ENCODE measurements at regions not wholly inside any gene's neighbourhood (a gene's known extent, or its start where the extent isn't known, plus 50 kb on each side); places are given as distances from the start of the nearest gene placed in this dataset.

DNA sequence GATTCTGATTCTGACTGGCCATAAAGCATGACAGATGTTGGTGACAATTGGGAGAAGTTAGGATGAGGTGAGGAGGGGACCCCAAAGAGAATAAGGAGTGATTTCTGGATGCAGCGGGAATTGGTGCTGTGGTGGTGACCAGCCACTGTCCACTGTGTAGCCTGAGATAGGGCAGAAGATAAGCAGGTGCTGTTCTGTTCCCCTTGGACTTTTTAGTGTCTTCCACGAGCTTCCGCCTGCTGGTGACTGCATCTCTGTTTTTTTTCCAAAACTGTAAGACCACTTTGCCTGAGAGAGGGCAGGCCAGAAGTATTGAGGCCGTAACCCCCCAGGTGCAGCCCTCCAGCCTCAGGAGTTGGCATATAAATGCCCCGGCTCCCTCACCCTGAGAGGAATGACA, 161.2 kb upstream of the MYL2 start:
- Histone ChIP-seq H2AFZ (no peak overlapping the region), H3K27ac (no peak overlapping the region), H3K79me2 (no peaks in the 10 kb centered on the region), H3K4me1 (no peaks in the 10 kb centered on the region), H3K9me3 (ENCODE audit: control insufficient read depth, low read length) (no peaks in the 10 kb centered on the region), H3K27me3 (ENCODE audit: control insufficient read depth, insufficient read depth, low read length) (no peaks in the 10 kb centered on the region), H3K36me3 (ENCODE audit: control insufficient read depth, insufficient read depth, low read length) (no peaks in the 10 kb centered on the region), H3K9ac (no peak overlapping the region), H3K4me3 (ENCODE audit: low read depth, low read length) (no peak overlapping the region), H3K4me2 (ENCODE audit: low read length) (no peak overlapping the region)
- TF ChIP-seq CTCF (IDR thresholded peaks at IDR 0.05) = no peak

DNA sequence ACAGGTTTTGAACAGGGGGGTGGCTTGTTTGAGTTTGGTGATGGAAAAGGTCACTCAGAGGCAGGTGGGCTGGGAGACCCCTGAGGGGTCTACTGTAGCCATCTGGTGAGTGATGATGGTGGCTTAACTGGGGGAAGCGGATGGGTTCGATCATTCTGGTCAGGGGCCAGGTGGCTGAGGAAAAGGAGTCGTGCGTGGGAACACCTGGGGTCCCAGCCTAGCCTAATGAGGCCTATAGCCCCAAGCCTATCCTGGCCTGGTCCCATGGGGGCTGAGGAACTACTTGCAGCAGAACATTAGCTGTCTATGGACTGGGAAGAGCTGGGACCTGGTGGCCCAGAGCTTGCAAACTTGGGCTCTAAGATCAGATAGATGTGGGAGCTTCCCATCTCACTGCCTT, 158.4 kb upstream of the MYL2 start:
- no peak overlapping the region for H3K4me2 ChIP-seq (ENCODE audit: low read length)
- no peaks in the 10 kb centered on the region for H3K9me3 ChIP-seq (ENCODE audit: control insufficient read depth, low read length)
- H3K4me3 ChIP-seq (ENCODE audit: low read depth, low read length) = no peak overlapping the region
- no peaks in the 10 kb centered on the region for H3K4me1 ChIP-seq
- no peaks in the 10 kb centered on the region for H3K79me2 ChIP-seq
- H3K27me3 ChIP-seq (ENCODE audit: control insufficient read depth, insufficient read depth, low read length) = no peaks in the 10 kb centered on the region
- no peak for TF ChIP-seq CTCF (IDR thresholded peaks at IDR 0.05)
- H3K27ac ChIP-seq = no peak overlapping the region
- no peak overlapping the region for H3K9ac ChIP-seq
- no peaks in the 10 kb centered on the region for H3K36me3 ChIP-seq (ENCODE audit: control insufficient read depth, insufficient read depth, low read length)
- no peak overlapping the region for H2AFZ ChIP-seq

DNA sequence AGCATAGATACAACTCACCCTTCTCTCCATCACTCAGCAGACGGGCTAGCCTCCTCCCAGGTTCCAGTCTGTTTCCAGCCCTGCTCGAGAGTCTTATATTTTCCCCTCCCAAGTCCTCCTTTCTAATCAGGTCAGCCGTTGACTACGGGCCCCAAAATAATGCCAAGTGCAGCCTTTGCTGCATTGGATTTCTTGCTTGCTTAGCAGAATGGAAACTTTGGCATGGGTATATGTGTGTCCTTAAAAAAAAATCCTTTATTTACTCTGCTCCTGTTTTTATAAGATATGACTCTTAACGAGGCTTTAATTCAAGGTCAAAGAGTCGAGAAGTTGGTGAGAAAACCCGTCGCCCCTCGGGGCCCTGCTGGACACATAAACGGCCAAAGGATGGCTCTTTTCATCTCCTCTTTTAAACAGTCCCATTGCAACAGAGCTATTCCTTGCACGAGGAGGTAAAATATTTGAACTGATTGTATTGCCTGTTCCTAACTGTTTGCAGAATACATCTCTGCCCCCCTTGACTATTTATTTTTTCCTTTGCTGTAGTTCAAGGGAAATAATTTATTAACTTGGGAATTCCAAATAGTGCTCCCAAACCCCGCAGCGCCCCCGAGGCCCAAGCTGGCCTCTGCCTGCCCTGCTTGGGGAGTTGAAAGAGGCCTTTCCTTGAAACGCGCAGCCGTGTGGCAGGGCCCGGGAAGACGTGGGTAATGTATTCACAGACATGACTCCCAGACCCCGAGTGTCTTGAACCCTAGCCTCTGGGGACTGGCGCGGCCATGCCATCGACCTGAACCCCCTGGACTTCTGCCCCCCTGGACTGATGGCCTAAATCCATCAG, 156.5 kb upstream of the MYL2 start:
- Histone ChIP-seq H3K4me1 (no peaks in the 10 kb centered on the region), H2AFZ (no peak overlapping the region), H3K79me2 (no peaks in the 10 kb centered on the region)

GRCh38 chr12:111076199-111076598, 155.8 kb upstream of the MYL2 start:
- Histone ChIP-seq H3K4me2 (ENCODE audit: low read length) (no peak overlapping the region), H3K27me3 (ENCODE audit: control insufficient read depth, insufficient read depth, low read length) (no peaks in the 10 kb centered on the region), H2AFZ (no peak overlapping the region), H3K27ac (no peak overlapping the region), H3K36me3 (ENCODE audit: control insufficient read depth, insufficient read depth, low read length) (no peaks in the 10 kb centered on the region), H3K9ac (no peak overlapping the region), H3K9me3 (ENCODE audit: control insufficient read depth, low read length) (no peaks in the 10 kb centered on the region), H3K4me1 (no peaks in the 10 kb centered on the region), H3K4me3 (ENCODE audit: low read depth, low read length) (no peak overlapping the region), H3K79me2 (no peaks in the 10 kb centered on the region)
- TF ChIP-seq CTCF (IDR thresholded peaks at IDR 0.05) = no peak

More for the DNA sequence above, 156.5 kb upstream of the MYL2 start:
- Histone ChIP-seq H3K27ac (no peak overlapping the region), H3K36me3 (ENCODE audit: control insufficient read depth, insufficient read depth, low read length) (no peaks in the 10 kb centered on the region), H3K9ac (no peak overlapping the region), H3K4me3 (ENCODE audit: low read depth, low read length) (no peak overlapping the region), H3K4me2 (ENCODE audit: low read length) (no peak overlapping the region), H3K9me3 (ENCODE audit: control insufficient read depth, low read length) (no peaks in the 10 kb centered on the region), H3K27me3 (ENCODE audit: control insufficient read depth, insufficient read depth, low read length) (no peaks in the 10 kb centered on the region)
- no peak for TF ChIP-seq CTCF (IDR thresholded peaks at IDR 0.05)

DNA sequence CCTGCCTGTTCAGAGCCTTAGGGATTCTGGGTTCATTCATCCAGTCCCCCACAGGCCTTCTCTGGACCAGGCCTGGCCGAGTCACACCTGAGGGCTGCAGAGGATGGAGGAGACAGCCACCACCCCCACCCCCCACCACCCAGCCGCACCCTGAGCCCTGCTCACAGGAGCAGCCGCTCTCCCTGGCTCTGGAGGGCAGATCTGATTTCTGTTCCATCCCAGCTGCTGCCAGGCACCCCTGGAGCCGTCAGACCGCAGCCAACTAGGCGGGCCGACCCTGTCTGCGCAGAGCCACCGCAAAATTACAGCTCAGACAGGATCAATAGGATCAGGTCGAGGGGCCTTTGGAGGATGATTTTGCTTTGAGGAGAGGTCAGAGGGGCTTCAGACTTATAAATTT, 154.6 kb upstream of the MYL2 start:
- Histone ChIP-seq H3K4me2 (ENCODE audit: low read length) (no peak overlapping the region), H3K27ac (no peak overlapping the region), H3K4me1 (no peaks in the 10 kb centered on the region), H3K79me2 (no peaks in the 10 kb centered on the region), H3K27me3 (ENCODE audit: control insufficient read depth, insufficient read depth, low read length) (no peaks in the 10 kb centered on the region), H3K9me3 (ENCODE audit: control insufficient read depth, low read length) (no peaks in the 10 kb centered on the region), H3K36me3 (ENCODE audit: control insufficient read depth, insufficient read depth, low read length) (no peaks in the 10 kb centered on the region), H3K4me3 (ENCODE audit: low read depth, low read length) (no peak overlapping the region), H2AFZ (no peak overlapping the region), H3K9ac (no peak overlapping the region)
- TF ChIP-seq CTCF (IDR thresholded peaks at IDR 0.05) = no peak
